Fibroblast of pulmonary artery (primary cell): ENCODE measurements at regions not wholly inside any gene's neighbourhood (a gene's known extent, or its start where the extent isn't known, plus 50 kb on each side); places are given as distances from the start of the nearest gene placed in this dataset.

Experiments
- DNase-seq: peaks from one replicate; pipeline ENCODE4 v3.0.0-alpha.2; 2010; ENCODE audit warnings: low read depth
- H3K4me3 ChIP-seq: replicated peaks from 2 replicates; pipeline ENCODE4 v1.5.1; 2011; ENCODE audit warnings: low read depth, mild to moderate bottlenecking, control low read depth, low read length, moderate library complexity
- CTCF ChIP-seq: IDR thresholded peaks from 2 replicates; pipeline ENCODE4 v1.5.1; 2011; ENCODE audit warnings: mild to moderate bottlenecking, control low read depth, low read length, inconsistent platforms; ENCODE audit errors: missing control alignments

DNA sequence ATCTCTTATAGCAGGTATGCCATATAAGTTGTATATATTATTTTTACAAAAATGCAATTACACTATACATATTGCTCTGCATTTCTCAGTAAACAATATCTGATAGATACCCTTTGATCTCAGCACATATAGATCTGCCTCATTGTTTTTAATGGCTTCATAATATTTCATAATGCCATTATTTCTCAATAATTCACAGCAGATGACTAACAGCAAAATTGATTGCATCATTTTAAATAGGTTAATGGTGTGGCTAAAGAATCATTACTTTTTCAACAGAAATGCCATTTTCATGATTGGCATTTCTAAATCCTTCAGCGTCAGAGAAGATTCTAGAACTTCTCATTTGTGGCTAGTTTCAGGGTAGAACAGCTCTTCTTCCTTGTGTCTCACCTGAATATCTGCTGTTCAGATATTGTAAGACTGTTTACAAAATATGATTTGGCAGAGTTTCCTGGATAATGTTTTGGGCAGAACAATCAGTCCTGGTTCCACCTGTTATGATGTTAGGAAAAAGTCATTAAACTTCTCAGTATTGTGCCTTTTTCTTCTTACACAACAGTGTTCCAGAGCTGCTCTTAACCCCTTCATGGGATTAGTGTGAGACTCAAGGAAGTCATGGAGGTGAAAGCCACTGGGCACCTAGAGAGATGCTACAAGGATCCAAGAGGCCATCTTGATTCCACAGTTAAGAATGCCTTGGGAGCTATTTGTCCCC is 397.6 kb upstream of the THBS1 start:
- no peak overlapping the region for H3K4me3 ChIP-seq
- TF ChIP-seq CTCF: no peak
- peak; percentile 32 for DNase-seq

GRCh38 chr15:39184701-39185390 is 396.0 kb upstream of the THBS1 start:
- no peak overlapping the region for H3K4me3 ChIP-seq
- no peak for DNase-seq
- TF ChIP-seq CTCF: no peak

DNA sequence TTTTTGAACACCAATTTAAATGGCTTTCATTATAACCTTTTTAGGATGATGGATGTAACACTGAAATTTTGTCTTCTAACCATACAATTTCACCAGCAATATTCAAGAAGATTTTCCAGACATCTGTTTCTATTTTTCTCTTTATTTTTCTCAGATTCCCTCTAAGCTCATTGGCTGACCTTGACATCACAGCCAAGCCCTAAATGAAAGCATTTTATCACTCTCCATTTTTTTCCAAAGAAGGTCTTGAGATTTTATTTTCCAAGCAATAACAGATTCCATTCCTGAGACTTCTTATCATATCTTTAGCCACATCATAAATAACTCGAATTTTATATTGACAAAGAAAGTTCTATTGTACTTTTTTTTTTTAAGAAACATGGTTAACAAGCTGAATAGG is 392.6 kb upstream of the THBS1 start:
- no peak for TF ChIP-seq CTCF
- DNase-seq: no peak

DNA sequence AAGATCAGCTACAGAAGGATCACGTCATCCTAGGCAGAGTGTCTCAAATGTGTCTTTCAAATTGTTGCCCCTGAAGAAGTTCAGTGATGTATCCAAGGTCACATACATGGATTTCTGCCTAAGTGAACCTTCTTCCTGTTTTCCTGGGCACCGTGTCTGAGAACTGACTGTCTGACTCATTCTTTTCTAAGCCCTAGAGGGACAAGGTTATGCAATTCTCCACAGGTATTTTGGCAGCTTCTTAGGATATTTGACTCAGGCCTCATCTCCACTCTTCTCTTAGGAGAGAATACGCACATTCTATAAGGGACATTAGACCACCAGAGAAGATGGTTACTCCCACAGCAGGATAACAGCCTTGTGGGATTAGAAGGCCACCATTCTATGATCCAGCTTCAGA is 391.9 kb upstream of the THBS1 start:
- peak; percentile 92 for DNase-seq
- no peak overlapping the region for H3K4me3 ChIP-seq
- no peak for TF ChIP-seq CTCF

More for the DNA sequence above, 392.6 kb upstream of the THBS1 start:
- H3K4me3 ChIP-seq: no peak overlapping the region

GRCh38 chr15:39191871-39192291 is 389.0 kb upstream of the THBS1 start:
- TF ChIP-seq CTCF: no peak
- DNase-seq: peak; percentile 68
- H3K4me3 ChIP-seq: no peak overlapping the region

GRCh38 chr15:39192351-39192750 is 388.5 kb upstream of the THBS1 start:
- no peak for TF ChIP-seq CTCF
- DNase-seq: no peak

More at GRCh38 chr15:39192351-39192750, 388.5 kb upstream of the THBS1 start:
- H3K4me3 ChIP-seq: no peak overlapping the region
